Endothelial cell of umbilical vein (primary cell): ENCODE measurements at regions not wholly inside any gene's neighbourhood (a gene's known extent, or its start where the extent isn't known, plus 50 kb on each side); places are given as distances from the start of the nearest gene placed in this dataset.

Source experiments
- BruUV-seq: library from RNA; stranded (reverse); fragments of 400-500 nt; replicated peaks from 2 replicates; lab custom pipeline; 2021; lab: Mats Ljungman, UMichigan
- CTCF ChIA-PET: fragments of 300-600, 350-600 bp; sonication (Branson Sonifier 250); formaldehyde crosslinking; loops from one replicate; lab custom pipeline; 2021; ENCODE audit warnings: antibody characterized with exemption, inconsistent platforms; lab: Charles Lee
- POLR2A ChIA-PET: fragments of 300-600, 350-600 bp; sonication (Branson Sonifier 250); formaldehyde crosslinking; loops from one replicate; lab custom pipeline; 2021; ENCODE audit warnings: antibody characterized with exemption, inconsistent platforms; lab: Charles Lee
- DNase-seq: peaks from one replicate; pipeline ENCODE4 v3.0.0-alpha.2; 2011; ENCODE audit warnings: low read depth, low spot score
- FAIRE-seq: peaks from 2 replicates; lab custom pipeline; 2011; peaks lifted over from hg19 to GRCh38; lab: Jason Lieb, UNC
- H2AFZ ChIP-seq: 2 replicates; pipeline ENCODE4 v1.6.0; 2012; ENCODE audit warnings: low read depth, low read length, control low read depth, inconsistent platforms
- H3K27ac ChIP-seq: 2 replicates; pipeline ENCODE4 v1.5.1; 2011; ENCODE audit warnings: low read depth, mild to moderate bottlenecking, control low read depth, low read length, moderate library complexity; ENCODE audit not compliant: insufficient read depth
- H3K27me3 ChIP-seq, 2 experiments: 2 replicates each; pipeline versions ENCODE4 v1.6.0 to v1.6.1; 2011; ENCODE audit warnings: low read length in 2 of 2, mixed read lengths in 1 of 2; ENCODE audit not compliant: control insufficient read depth in 2 of 2, insufficient read depth in 2 of 2
- H3K36me3 ChIP-seq, 2 experiments: 2 replicates in 1 of 2; 3 replicates in 1 of 2; pipeline ENCODE4 v1.5.1; 2011; ENCODE audit warnings: low read length in 2 of 2, mild to moderate bottlenecking in 1 of 2, moderate library complexity in 1 of 2; ENCODE audit not compliant: control insufficient read depth in 2 of 2, insufficient read depth in 2 of 2; ENCODE audit errors: extremely low read depth in 1 of 2
- H3K4me1 ChIP-seq: 3 replicates; pipeline ENCODE4 v1.5.1; 2011; ENCODE audit warnings: mild to moderate bottlenecking, low read length; ENCODE audit not compliant: control insufficient read depth, insufficient read depth; ENCODE audit errors: extremely low read depth
- H3K4me2 ChIP-seq: 2 replicates; pipeline ENCODE4 v1.6.1; 2011; ENCODE audit warnings: low read length, control low read depth, mixed read lengths; ENCODE audit not compliant: insufficient read depth
- H3K4me3 ChIP-seq, 3 experiments: fragments of 200-600 bp in 1 of 3; sonication (generic), shearing (Covaris generic) in 1 of 3; replicated peaks in 1 of 3; 2 replicates each; pipeline ENCODE4 v1.5.1; 2011 to 2016; ENCODE audit warnings: control low read depth in 3 of 3, low read length in 3 of 3, mild to moderate bottlenecking in 2 of 3, inconsistent platforms in 1 of 3, low read depth in 1 of 3, moderate library complexity in 1 of 3; ENCODE audit not compliant: insufficient read depth in 1 of 3
- H3K79me2 ChIP-seq: 2 replicates; pipeline ENCODE4 v1.6.0; 2012; ENCODE audit warnings: low read length, inconsistent platforms; ENCODE audit not compliant: control insufficient read depth, insufficient read depth
- H3K9ac ChIP-seq: replicated peaks from 2 replicates; pipeline ENCODE3; 2011; ENCODE audit warnings: low read length, control low read depth; ENCODE audit not compliant: insufficient read depth; ENCODE audit errors: extremely low read depth
- H3K9me1 ChIP-seq: replicated peaks from 3 replicates; pipeline ENCODE4 v1.6.0; 2011; ENCODE audit warnings: mild to moderate bottlenecking, low read length; ENCODE audit not compliant: control insufficient read depth, insufficient read depth; ENCODE audit errors: extremely low read depth
- H3K9me3 ChIP-seq: replicated peaks from 2 replicates; pipeline ENCODE4 v1.5.1; 2012; ENCODE audit warnings: low read length, inconsistent platforms; ENCODE audit not compliant: control insufficient read depth, insufficient read depth
- H4K20me1 ChIP-seq: replicated peaks from 2 replicates; pipeline ENCODE3; 2011; ENCODE audit warnings: mild to moderate bottlenecking, low read length; ENCODE audit not compliant: control insufficient read depth, insufficient read depth; ENCODE audit errors: extremely low read depth
- CTCF ChIP-seq, 2 donors: IDR thresholded peaks; 1 replicate in 1 of 2; 2 replicates in 1 of 2; pipeline ENCODE4 v1.5.1; 2011; ENCODE audit warnings: low read length in 2 of 2, mild to moderate bottlenecking in 2 of 2, moderate library complexity in 2 of 2, control low read depth in 1 of 2, inconsistent platforms in 1 of 2, low read depth in 1 of 2; ENCODE audit not compliant: insufficient read depth in 1 of 2; ENCODE audit errors: extremely low read depth in 1 of 2
- EZH2 ChIP-seq: IDR thresholded peaks from 2 replicates; pipeline ENCODE4 v1.6.1; 2012; ENCODE audit warnings: borderline replicate concordance, low read depth, mild to moderate bottlenecking, moderate library complexity, low read length, inconsistent platforms; ENCODE audit not compliant: severe bottlenecking
- FOS ChIP-seq: IDR thresholded peaks from 2 replicates; pipeline ENCODE4 v1.6.1; 2011; ENCODE audit warnings: mild to moderate bottlenecking, low read length, moderate library complexity, borderline replicate concordance; ENCODE audit not compliant: insufficient read depth
- GATA2 ChIP-seq: IDR thresholded peaks from 2 replicates; pipeline ENCODE4 v1.7.0; 2011; ENCODE audit warnings: low read depth, mild to moderate bottlenecking, moderate library complexity, mixed read lengths, low read length; ENCODE audit not compliant: insufficient read length, insufficient read depth
- JUN ChIP-seq: IDR thresholded peaks from 2 replicates; pipeline ENCODE4 v1.6.1; 2011; ENCODE audit warnings: borderline replicate concordance, low read depth; ENCODE audit not compliant: insufficient read length, insufficient read depth
- MAX ChIP-seq: IDR thresholded peaks from 2 replicates; pipeline ENCODE4 v1.6.1; 2011; ENCODE audit not compliant: insufficient read depth, insufficient read length
- MYC ChIP-seq: IDR thresholded peaks from one replicate; pipeline ENCODE4 v1.6.1; 2011; ENCODE audit warnings: mild to moderate bottlenecking, low read depth, low read length
- POLR2A ChIP-seq: IDR thresholded peaks from 2 replicates; pipeline ENCODE4 v1.6.1; 2012; ENCODE audit warnings: low read depth, mild to moderate bottlenecking, control low read depth, low read length
- POLR2AphosphoS5 ChIP-seq: IDR thresholded peaks from 2 replicates; pipeline ENCODE4 v1.6.1; 2012; ENCODE audit warnings: low read depth, mild to moderate bottlenecking, control low read depth, low read length, moderate library complexity; ENCODE audit not compliant: insufficient read depth
- dilution Hi-C: fragments of 300-500 bp; cut with MboI; formaldehyde crosslinking; loops from one replicate; pipeline ENCODE4 v1.15.0; 2019; ENCODE audit warnings: low sequenced_read_pairs; ENCODE audit not compliant: extremely low pct_ligation_motif_present
- intact Hi-C: fragments of 100-400 bp; cut with micrococcal nuclease; formaldehyde crosslinking; loops from one replicate; pipeline ENCODE4 v1.10.0; 2022

GRCh38 chr12:75891072-75891471 lies 140.5 kb downstream of the PHLDA1 start:
- Histone ChIP-seq H3K36me3 (no peaks in the 10 kb centered on the region), H3K4me2 (no peak overlapping the region), H3K4me1 (peaks cover 7% of the 10 kb centered on the region), H3K79me2 (no peaks in the 10 kb centered on the region), H3K27ac (no peak overlapping the region), H3K9ac (no peak overlapping the region), H3K9me3 (no peaks in the 10 kb centered on the region), H3K27me3 (no peaks in the 10 kb centered on the region), H3K4me3 (no peak overlapping the region), H3K9me1 (no peaks in the 10 kb centered on the region), H4K20me1 (no peaks in the 10 kb centered on the region), H2AFZ (no peak overlapping the region)
- FAIRE-seq (no peak), DNase-seq (no peak)
- intact Hi-C loops: no loop called here
- no TSS peak for BruUV-seq
- CTCF ChIA-PET: no interaction called here
- dilution Hi-C loops: no loop called here
- POLR2A ChIA-PET: no interaction called here
- TF ChIP-seq CTCF (IDR thresholded peaks at IDR 0.05; ENCODE audit: extremely low read depth in 1 of 2, insufficient read depth in 1 of 2, low read depth in 1 of 2, low read length in 2 of 2) (no peak), POLR2A (no peak), GATA2 (no peak), MAX (no peak), EZH2 (no peak), JUN (no peak), FOS (no peak), POLR2AphosphoS5 (no peak), MYC (no peak)
